Trophoblast cell (in vitro differentiated cells and primary cell): ENCODE measurements at regions not wholly inside any gene's neighbourhood (a gene's known extent, or its start where the extent isn't known, plus 50 kb on each side); places are given as distances from the start of the nearest gene placed in this dataset.
"Not testable (repeated sequence)": the region's sequence is repeated elsewhere in the genome, so short reads cannot be mapped to it uniquely, and the experiment has no call there.

Experiments used
- DNase-seq, 2 donors: peaks; one replicate each; pipeline ENCODE4 v3.0.0-alpha.2; 2016
- H2AFZ ChIP-seq: 2 replicates; pipeline ENCODE4 v1.6.1; 2013; ENCODE audit warnings: low read length, moderate library complexity, mild to moderate bottlenecking; ENCODE audit not compliant: insufficient read depth, poor library complexity
- H2AK5ac ChIP-seq: 2 replicates; pipeline ENCODE4 v1.6.1; 2013; ENCODE audit warnings: mild to moderate bottlenecking, low read length
- H2BK120ac ChIP-seq: 2 replicates; pipeline ENCODE4 v1.6.1; 2013; ENCODE audit warnings: low read length, mild to moderate bottlenecking, moderate library complexity; ENCODE audit not compliant: insufficient read depth, poor library complexity
- H2BK12ac ChIP-seq: 2 replicates; pipeline ENCODE4 v1.6.1; 2013; ENCODE audit warnings: mild to moderate bottlenecking, low read length, moderate library complexity
- H2BK5ac ChIP-seq: 2 replicates; pipeline ENCODE4 v1.6.1; 2013; ENCODE audit warnings: low read length, low read depth, moderate library complexity, mild to moderate bottlenecking; ENCODE audit not compliant: poor library complexity
- H3K14ac ChIP-seq: 2 replicates; pipeline ENCODE4 v1.6.1; 2013; ENCODE audit warnings: mild to moderate bottlenecking, low read length
- H3K18ac ChIP-seq: 2 replicates; pipeline ENCODE4 v1.6.1; 2013; ENCODE audit warnings: mild to moderate bottlenecking, low read length
- H3K23ac ChIP-seq: 2 replicates; pipeline ENCODE4 v1.6.1; 2013; ENCODE audit warnings: low read length
- H3K27ac ChIP-seq: 2 replicates; pipeline ENCODE4 v1.5.1; 2013; ENCODE audit warnings: low read depth, mild to moderate bottlenecking, inconsistent platforms, low read length, moderate library complexity
- H3K27me3 ChIP-seq: 2 replicates; pipeline ENCODE4 v1.6.1; 2013; ENCODE audit warnings: inconsistent platforms, mild to moderate bottlenecking, low read length, moderate library complexity; ENCODE audit not compliant: insufficient read depth
- H3K36me3 ChIP-seq, 2 experiments: 1 replicate in 1 of 2; 2 replicates in 1 of 2; pipeline ENCODE4 v1.6.1; 2013; ENCODE audit warnings: low read length in 2 of 2, mild to moderate bottlenecking in 2 of 2, moderate library complexity in 1 of 2; ENCODE audit not compliant: insufficient read depth in 2 of 2, control insufficient read depth in 1 of 2
- H3K4ac ChIP-seq: 2 replicates; pipeline ENCODE4 v1.6.1; 2013; ENCODE audit warnings: low read depth, mild to moderate bottlenecking, low read length, moderate library complexity
- H3K4me1 ChIP-seq, 2 experiments: 1 replicate in 1 of 2; 2 replicates in 1 of 2; pipeline ENCODE4 v1.6.1; 2013; ENCODE audit warnings: low read length in 2 of 2, mild to moderate bottlenecking in 2 of 2, moderate library complexity in 1 of 2; ENCODE audit not compliant: insufficient read depth in 2 of 2, control insufficient read depth in 1 of 2
- H3K4me2 ChIP-seq: 2 replicates; pipeline ENCODE4 v1.6.1; 2013; ENCODE audit warnings: inconsistent platforms, mild to moderate bottlenecking, low read length, moderate library complexity
- H3K4me3 ChIP-seq: 2 replicates; pipeline ENCODE4 v1.5.1; 2013; ENCODE audit warnings: mild to moderate bottlenecking, low read depth, low read length, inconsistent platforms
- H3K79me1 ChIP-seq: one replicate; pipeline ENCODE4 v1.6.1; 2013; ENCODE audit warnings: low read length
- H3K79me2 ChIP-seq: 2 replicates; pipeline ENCODE4 v1.6.1; 2013; ENCODE audit warnings: low read length, mild to moderate bottlenecking; ENCODE audit not compliant: control insufficient read depth, insufficient read depth, poor library complexity
- H3K9ac ChIP-seq: 2 replicates; pipeline ENCODE4 v1.6.1; 2013; ENCODE audit warnings: mild to moderate bottlenecking, low read length
- H3K9me3 ChIP-seq: 2 replicates; pipeline ENCODE4 v1.6.1; 2013; ENCODE audit warnings: low read depth, mild to moderate bottlenecking, control low read depth, inconsistent platforms, low read length; ENCODE audit not compliant: insufficient read depth
- H4K12ac ChIP-seq: 2 replicates; pipeline ENCODE4 v1.6.1; 2013; ENCODE audit warnings: low read depth, mild to moderate bottlenecking, low read length, moderate library complexity
- H4K8ac ChIP-seq: 2 replicates; pipeline ENCODE4 v1.6.1; 2013; ENCODE audit warnings: low read depth, mild to moderate bottlenecking, low read length, moderate library complexity
- H4K91ac ChIP-seq: one replicate; pipeline ENCODE4 v1.6.1; 2013; ENCODE audit warnings: low read depth, mild to moderate bottlenecking, low read length, moderate library complexity
- WGBS: extraction: QIAGEN DNeasy Blood & Tissue Kit; methylation state at CpG from one replicate; pipeline ENCODE4 v1.1.7; 2013; ENCODE audit warnings: missing lambda C conversion rate; ENCODE audit not compliant: insufficient read length, insufficient coverage; ENCODE audit errors: extremely low coverage; 5-methylcytosine and 5-hydroxymethylcytosine counted together

DNA sequence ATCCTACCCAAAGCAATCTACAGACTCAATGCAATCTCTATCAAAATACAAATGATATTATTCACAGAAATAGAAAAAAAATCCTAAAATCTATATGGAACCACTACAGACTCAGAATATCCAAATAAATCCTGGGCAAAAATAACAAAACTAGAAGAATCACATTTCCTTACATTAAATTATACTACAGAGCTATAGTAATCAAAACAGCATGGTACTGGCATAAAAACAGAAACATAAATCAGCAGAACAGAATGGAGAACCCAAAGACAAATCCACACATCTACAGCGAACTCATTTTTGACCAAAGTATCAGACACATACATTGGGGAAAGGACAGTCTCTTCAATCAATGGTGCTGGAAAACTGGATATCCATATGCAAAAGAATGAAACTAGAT, 304.1 kb upstream of the FGF13 start:
- H2AK5ac ChIP-seq, result no peak overlapping the region
- no peak overlapping the region for H3K18ac ChIP-seq
- no peak overlapping the region for H3K4me3 ChIP-seq
- H4K12ac ChIP-seq, result no peak overlapping the region
- no peaks in the 10 kb centered on the region for H3K36me3 ChIP-seq
- no peak overlapping the region for H3K4me2 ChIP-seq
- WGBS, result no CpG with 5 or more reads among the region's 1 CpG
- no peak overlapping the region for H3K4ac ChIP-seq
- H3K9me3 ChIP-seq, result no peaks in the 10 kb centered on the region
- no peak overlapping the region for H4K8ac ChIP-seq
- H3K79me1 ChIP-seq, result no peaks in the 10 kb centered on the region
- no peak overlapping the region for H3K23ac ChIP-seq
- H3K27ac ChIP-seq, result no peak overlapping the region
- H3K4me1 ChIP-seq, result no peaks in the 10 kb centered on the region
- H3K27me3 ChIP-seq, result no peaks in the 10 kb centered on the region
- no peak overlapping the region for H2BK120ac ChIP-seq
- H4K91ac ChIP-seq, result no peak overlapping the region
- H3K79me2 ChIP-seq, result no peaks in the 10 kb centered on the region
- no peak overlapping the region for H2AFZ ChIP-seq
- DNase-seq, result no peak
- H2BK5ac ChIP-seq, result no peak overlapping the region
- no peak overlapping the region for H2BK12ac ChIP-seq
- no peak overlapping the region for H3K14ac ChIP-seq
- no peak overlapping the region for H3K9ac ChIP-seq

DNA sequence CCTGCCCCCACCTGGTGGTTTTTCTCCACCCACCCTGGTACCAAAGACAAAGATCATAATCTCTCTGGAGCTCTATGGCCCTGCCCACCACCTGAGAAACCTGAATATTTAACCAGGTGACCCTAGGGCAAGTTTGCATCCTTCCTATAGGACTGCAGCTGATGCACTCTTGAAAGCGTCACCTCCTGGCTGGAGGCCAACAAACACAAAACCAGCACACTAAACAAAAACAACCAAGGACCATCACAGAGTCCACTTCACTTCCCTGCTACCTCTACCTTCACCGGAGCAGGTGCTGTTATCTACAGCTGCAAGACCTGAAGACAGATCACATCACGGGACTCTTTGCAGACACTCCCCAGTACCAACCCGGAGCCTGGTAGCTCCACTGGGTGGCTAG, 296.7 kb upstream of the FGF13 start:
- H2BK120ac ChIP-seq, result no peak overlapping the region
- H3K79me2 ChIP-seq, result no peaks in the 10 kb centered on the region
- WGBS, result no CpG with 5 or more reads among the region's 4 CpGs
- no peak overlapping the region for H3K23ac ChIP-seq
- H4K8ac ChIP-seq, result no peak overlapping the region
- no peaks in the 10 kb centered on the region for H3K9me3 ChIP-seq
- H4K12ac ChIP-seq, result no peak overlapping the region
- no peak overlapping the region for H4K91ac ChIP-seq
- H3K4ac ChIP-seq, result no peak overlapping the region
- H3K36me3 ChIP-seq, result no peaks in the 10 kb centered on the region
- no peak overlapping the region for H3K27ac ChIP-seq
- H3K27me3 ChIP-seq, result no peaks in the 10 kb centered on the region
- H2BK5ac ChIP-seq, result no peak overlapping the region
- DNase-seq, result no peak
- H3K18ac ChIP-seq, result no peak overlapping the region
- H3K4me2 ChIP-seq, result no peak overlapping the region
- no peak overlapping the region for H2AK5ac ChIP-seq
- no peaks in the 10 kb centered on the region for H3K4me1 ChIP-seq
- no peak overlapping the region for H3K4me3 ChIP-seq
- H3K14ac ChIP-seq, result no peak overlapping the region
- H3K9ac ChIP-seq, result no peak overlapping the region
- no peak overlapping the region for H2BK12ac ChIP-seq
- H2AFZ ChIP-seq, result no peak overlapping the region
- no peaks in the 10 kb centered on the region for H3K79me1 ChIP-seq

DNA sequence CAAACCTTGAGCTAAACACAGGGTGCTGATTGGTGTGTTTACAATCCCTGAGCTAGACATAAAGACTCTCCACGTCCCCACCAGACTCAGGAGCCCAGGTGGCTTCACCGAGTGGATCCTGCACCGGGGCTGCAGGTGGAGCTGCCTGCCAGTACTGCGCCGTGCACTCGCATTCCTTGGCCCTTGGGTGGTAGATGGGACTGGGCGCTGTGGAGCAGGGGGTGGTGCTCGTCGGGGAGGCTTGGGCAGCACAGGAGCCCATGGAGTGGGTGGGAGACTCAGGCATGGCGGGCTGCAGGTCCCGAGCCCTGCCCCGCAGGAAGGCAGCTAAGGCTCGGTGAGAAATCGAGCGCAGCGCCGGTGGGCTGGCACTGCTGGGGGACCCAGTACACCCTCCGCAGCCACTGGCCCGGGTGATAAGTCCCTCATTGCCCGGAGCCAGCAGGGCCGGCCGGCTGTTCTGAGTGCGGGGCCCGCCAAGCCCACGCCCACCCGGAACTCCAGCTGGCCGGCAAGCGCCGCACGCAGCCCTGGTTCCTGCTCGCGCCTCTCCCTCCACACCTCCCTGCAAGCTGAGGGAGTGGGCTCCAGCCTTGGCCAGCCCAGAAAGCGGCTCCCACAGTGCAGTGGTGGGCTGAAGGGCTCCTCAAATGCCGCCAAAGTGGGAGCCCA, 292.5 kb upstream of the FGF13 start:
- not testable (repeated sequence) for H4K12ac ChIP-seq, H2BK12ac ChIP-seq, H2BK5ac ChIP-seq, H3K18ac ChIP-seq, H3K36me3 ChIP-seq, H3K79me2 ChIP-seq, H3K4me1 ChIP-seq, H4K8ac ChIP-seq, H2AK5ac ChIP-seq, DNase-seq, H3K9me3 ChIP-seq, H3K23ac ChIP-seq, H3K9ac ChIP-seq, H3K27ac ChIP-seq, H4K91ac ChIP-seq, H3K4me2 ChIP-seq, H3K4me3 ChIP-seq, H2BK120ac ChIP-seq, H3K4ac ChIP-seq, H2AFZ ChIP-seq, H3K79me1 ChIP-seq, H3K27me3 ChIP-seq, H3K14ac ChIP-seq
- no CpG with 5 or more reads among the region's 34 CpGs for WGBS

DNA sequence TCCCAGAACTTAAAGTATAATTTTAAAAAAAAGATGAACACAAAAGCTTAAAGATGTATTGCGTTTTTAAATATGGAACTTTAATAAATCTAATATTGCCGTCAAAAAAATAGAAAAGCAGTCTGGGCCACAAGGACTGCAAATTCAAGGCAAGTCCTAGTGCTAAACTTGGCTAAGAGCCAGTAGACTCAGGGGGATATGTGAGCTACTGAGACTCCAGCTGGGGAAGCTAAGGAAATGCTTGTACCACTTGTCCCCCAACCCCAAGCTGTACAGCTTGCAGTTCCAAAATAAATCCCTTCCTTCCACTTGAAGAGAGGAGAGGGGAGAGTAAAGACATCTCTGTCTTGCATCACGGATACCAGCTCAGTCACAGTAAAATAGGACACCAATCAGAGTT, 290.8 kb upstream of the FGF13 start:
- Histone ChIP-seq H3K4me3 (no peak overlapping the region), H3K9me3 (no peaks in the 10 kb centered on the region), H3K4me1 (no peaks in the 10 kb centered on the region), H3K79me1 (no peaks in the 10 kb centered on the region), H2AFZ (no peak overlapping the region), H4K8ac (no peak overlapping the region), H3K79me2 (no peaks in the 10 kb centered on the region), H3K27ac (no peak overlapping the region), H3K4ac (no peak overlapping the region), H3K4me2 (no peak overlapping the region), H3K18ac (no peak overlapping the region), H3K23ac (no peak overlapping the region), H3K27me3 (no peaks in the 10 kb centered on the region), H3K14ac (no peak overlapping the region), H3K9ac (no peak overlapping the region), H2BK12ac (no peak overlapping the region), H4K91ac (no peak overlapping the region), H2BK5ac (no peak overlapping the region), H2BK120ac (no peak overlapping the region), H3K36me3 (no peaks in the 10 kb centered on the region), H4K12ac (no peak overlapping the region), H2AK5ac (no peak overlapping the region)
- DNase-seq, result no peak
- WGBS, result no CpG with 5 or more reads among the region's 3 CpGs
